Cardiac muscle cell (in vitro differentiated cells and primary cell): ENCODE measurements at regions not wholly inside any gene's neighbourhood (a gene's known extent, or its start where the extent isn't known, plus 50 kb on each side); places are given as distances from the start of the nearest gene placed in this dataset.
A peak's percentile ranks its signal among the peaks of the same experiment; 100 is the strongest.

ENCODE experiments used
- DNase-seq, 2 donors: peaks; one replicate each; pipeline versions ENCODE4 v3.0.0 to v3.0.0-alpha.2; 2010 to 2017; ENCODE audit warnings: low read depth in 1 of 2, low spot score in 1 of 2
- H3K27ac ChIP-seq: fragments of 200-600 bp; sonication (generic); 2 replicates; pipeline ENCODE4 v1.5.1; 2016
- H3K27me3 ChIP-seq: fragments of 200-600 bp; sonication (generic); 2 replicates; pipeline ENCODE4 v1.6.0; 2016; ENCODE audit warnings: control low read depth
- H3K36me3 ChIP-seq: fragments of 200-600 bp; sonication (generic); 2 replicates; pipeline ENCODE4 v1.5.1; 2016; ENCODE audit warnings: control low read depth
- H3K4me1 ChIP-seq: fragments of 200-600 bp; sonication (generic); 2 replicates; pipeline ENCODE4 v1.8.1; 2017; ENCODE audit warnings: low read depth, mild to moderate bottlenecking, mixed run types
- H3K4me3 ChIP-seq: fragments of 200-600 bp; sonication (generic); 2 replicates; pipeline ENCODE4 v1.5.1; 2016; ENCODE audit warnings: mild to moderate bottlenecking
- H3K9me3 ChIP-seq: fragments of 200-600 bp; sonication (generic); 2 replicates; pipeline ENCODE4 v1.5.1; 2017; ENCODE audit warnings: low read depth, mild to moderate bottlenecking, control low read depth
- TF ChIP-seq, protein P1 (sequence below): IDR thresholded peaks from 2 replicates; pipeline ENCODE4 v1.5.1; 2012; ENCODE audit warnings: low read depth, mild to moderate bottlenecking, low read length

DNA sequence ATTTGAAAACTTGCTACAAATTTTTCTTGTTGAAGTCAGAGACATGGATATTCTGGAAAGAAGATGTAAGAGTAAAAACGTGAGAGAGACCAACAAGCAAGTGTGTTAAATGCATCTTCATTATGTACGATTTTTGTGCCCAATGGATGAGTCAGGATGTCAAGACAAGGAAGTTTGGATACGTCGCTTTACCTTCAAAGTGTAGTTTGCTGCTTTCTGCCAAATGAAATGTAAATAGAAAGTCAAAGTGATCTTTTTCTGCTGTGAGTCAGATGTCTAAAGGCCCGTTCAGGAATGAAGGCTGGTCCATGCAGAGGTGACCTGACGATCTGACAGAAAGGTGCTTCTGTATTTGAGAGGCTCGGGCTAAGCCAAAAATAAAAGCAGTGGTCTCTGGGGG lies 273.1 kb upstream of the PIK3R1 start:
- TF ChIP-seq, protein P1, sequence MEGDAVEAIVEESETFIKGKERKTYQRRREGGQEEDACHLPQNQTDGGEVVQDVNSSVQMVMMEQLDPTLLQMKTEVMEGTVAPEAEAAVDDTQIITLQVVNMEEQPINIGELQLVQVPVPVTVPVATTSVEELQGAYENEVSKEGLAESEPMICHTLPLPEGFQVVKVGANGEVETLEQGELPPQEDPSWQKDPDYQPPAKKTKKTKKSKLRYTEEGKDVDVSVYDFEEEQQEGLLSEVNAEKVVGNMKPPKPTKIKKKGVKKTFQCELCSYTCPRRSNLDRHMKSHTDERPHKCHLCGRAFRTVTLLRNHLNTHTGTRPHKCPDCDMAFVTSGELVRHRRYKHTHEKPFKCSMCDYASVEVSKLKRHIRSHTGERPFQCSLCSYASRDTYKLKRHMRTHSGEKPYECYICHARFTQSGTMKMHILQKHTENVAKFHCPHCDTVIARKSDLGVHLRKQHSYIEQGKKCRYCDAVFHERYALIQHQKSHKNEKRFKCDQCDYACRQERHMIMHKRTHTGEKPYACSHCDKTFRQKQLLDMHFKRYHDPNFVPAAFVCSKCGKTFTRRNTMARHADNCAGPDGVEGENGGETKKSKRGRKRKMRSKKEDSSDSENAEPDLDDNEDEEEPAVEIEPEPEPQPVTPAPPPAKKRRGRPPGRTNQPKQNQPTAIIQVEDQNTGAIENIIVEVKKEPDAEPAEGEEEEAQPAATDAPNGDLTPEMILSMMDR, result no peak
- peaks cover 5% of the 10 kb centered on the region for H3K4me1 ChIP-seq
- DNase-seq, result no peak

DNA sequence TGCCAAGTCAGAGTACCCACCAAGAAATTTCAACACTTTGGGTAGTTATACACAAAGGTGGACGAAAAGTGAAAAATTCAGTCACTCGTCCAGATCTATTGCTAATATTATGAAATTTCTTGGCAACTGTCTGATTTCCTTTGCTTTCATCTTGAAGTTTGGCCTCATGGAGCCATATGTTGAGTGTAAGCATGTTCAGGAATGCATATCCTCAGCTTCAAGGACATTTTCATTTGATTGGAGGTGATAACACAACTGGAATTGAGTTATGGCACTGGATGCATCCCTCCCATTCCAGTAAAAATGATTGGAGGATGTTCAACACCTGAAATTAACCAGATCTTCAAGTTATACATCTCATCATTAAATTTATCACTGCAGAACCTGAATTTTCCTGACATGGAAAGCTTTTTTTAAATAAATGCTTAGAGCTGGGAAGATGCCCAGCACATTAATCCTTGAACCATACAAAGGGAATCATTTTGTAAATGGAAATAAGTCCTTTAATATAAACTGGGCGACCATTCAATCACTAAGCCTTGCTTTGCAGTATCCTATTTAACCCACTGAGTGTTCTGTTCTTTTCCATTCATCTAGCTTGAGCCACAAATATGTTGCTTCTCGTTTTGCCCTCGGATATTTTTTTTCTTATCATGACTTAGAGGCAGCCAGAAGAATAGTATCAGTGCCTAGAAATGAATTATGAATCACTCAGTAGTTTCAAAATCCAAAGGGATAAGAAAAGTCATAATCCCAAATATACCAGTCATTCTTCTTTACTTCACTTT lies 273.7 kb upstream of the PIK3R1 start:
- TF ChIP-seq, protein P1, result no peak

More for the DNA sequence above, 273.1 kb upstream of the PIK3R1 start:
- Histone ChIP-seq H3K4me3 (no peak overlapping the region), H3K27me3 (no peaks in the 10 kb centered on the region), H3K9me3 (no peaks in the 10 kb centered on the region), H3K36me3 (no peaks in the 10 kb centered on the region), H3K27ac (no peak overlapping the region)

DNA sequence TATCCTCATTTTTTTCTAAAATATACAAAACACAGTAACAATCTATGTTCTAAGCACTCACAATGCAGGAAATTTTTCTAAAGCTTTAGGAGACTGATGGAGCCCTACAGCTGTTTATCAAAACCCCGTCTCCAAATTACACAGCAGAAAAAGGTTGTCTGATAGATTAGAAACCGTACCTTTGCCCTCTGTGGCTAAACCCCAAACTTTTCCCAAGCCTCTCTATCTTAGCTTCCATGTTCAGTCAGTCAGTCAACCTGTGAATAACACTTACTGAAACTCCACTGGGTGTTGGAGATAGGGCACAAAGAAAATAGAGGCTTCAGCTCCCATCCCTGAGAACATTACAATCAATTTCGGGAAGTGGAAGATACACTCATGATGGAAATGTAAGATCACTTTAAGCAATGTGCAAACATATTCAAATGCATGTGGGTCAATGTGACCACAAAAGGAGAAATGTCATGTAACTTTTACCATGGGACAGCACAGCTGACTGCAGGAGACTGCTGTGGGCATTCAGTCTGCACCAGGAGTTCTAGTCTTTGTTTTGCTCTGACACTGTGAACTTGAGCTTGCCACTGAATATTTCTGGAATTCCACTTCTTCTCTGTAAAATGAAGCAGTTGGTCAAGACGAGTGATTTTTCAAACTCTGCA lies 279.5 kb upstream of the PIK3R1 start:
- Histone ChIP-seq H3K27ac (no peak overlapping the region), H3K36me3 (no peaks in the 10 kb centered on the region), H3K9me3 (no peaks in the 10 kb centered on the region), H3K4me1 (no peaks in the 10 kb centered on the region), H3K27me3 (no peaks in the 10 kb centered on the region), H3K4me3 (no peak overlapping the region)
- no peak for DNase-seq
- TF ChIP-seq, protein P1, result no peak

More for the DNA sequence above, 273.7 kb upstream of the PIK3R1 start:
- Histone ChIP-seq H3K27me3 (no peaks in the 10 kb centered on the region), H3K4me1 (peaks cover 5% of the 10 kb centered on the region), H3K9me3 (no peaks in the 10 kb centered on the region), H3K36me3 (no peaks in the 10 kb centered on the region), H3K27ac (no peak overlapping the region), H3K4me3 (no peak overlapping the region)
- peak in 1 of 2 donors; percentile 76 for DNase-seq

DNA sequence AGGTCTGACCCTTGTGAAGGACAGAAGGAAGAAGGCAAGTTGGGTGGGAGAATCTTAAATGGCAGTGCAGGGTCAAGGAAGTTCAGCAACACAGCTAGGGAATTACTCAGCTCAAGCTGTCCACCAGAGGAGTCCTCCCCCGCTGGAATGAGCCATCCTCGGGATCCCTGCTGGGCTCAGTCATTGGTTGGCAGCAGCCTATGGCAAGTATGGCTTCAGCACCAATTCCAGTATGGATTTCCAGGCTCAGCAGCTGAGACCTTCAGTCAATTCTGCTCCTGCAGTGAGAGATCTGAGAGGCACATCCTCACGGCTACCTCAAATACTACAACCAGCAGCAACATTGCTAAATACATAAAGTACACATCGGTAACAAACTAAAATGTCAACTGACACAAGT lies 280.6 kb upstream of the PIK3R1 start:
- no peak for DNase-seq
- no peaks in the 10 kb centered on the region for H3K9me3 ChIP-seq
- no peaks in the 10 kb centered on the region for H3K4me1 ChIP-seq
- no peak overlapping the region for H3K27ac ChIP-seq
- no peak overlapping the region for H3K4me3 ChIP-seq
- TF ChIP-seq, protein P1, result no peak
- no peaks in the 10 kb centered on the region for H3K36me3 ChIP-seq
- no peaks in the 10 kb centered on the region for H3K27me3 ChIP-seq

DNA sequence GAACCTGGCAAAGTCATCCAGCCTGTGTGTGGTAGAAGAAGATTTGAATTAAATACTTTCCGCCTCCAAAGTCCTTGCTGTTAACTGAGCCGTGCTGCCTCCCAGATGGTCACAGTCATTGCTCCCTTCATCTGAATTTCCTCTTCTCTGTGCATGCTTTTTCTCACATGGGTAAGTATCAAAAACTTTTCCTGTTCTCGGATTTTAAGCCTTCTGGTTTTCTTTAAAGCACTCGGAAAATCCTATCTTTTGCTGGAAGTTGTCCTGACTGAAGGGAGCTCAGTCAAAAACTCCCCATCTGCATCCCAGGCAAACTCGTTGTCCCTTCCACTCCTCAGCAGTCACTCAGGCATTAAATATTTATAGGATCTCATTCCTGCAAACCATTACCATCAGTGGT lies 290.0 kb upstream of the PIK3R1 start:
- DNase-seq, result no peak

More for the DNA sequence above, 290.0 kb upstream of the PIK3R1 start:
- Histone ChIP-seq H3K9me3 (no peaks in the 10 kb centered on the region), H3K27me3 (no peaks in the 10 kb centered on the region), H3K4me3 (no peak overlapping the region), H3K4me1 (no peaks in the 10 kb centered on the region), H3K27ac (no peak overlapping the region), H3K36me3 (no peaks in the 10 kb centered on the region)
- TF ChIP-seq, protein P1, result no peak
